ENCODE measurements at regions not wholly inside any gene's neighbourhood (a gene's known extent, or its start where the extent isn't known, plus 50 kb on each side); places are given as distances from the start of the nearest gene placed in this dataset.

GRCh38 chr2:8455236-8456150 is 226.4 kb upstream of the ID2 start:
- TF ChIP-seq POLR2A (IDR thresholded peaks at IDR 0.05) (no peak), CTCF (IDR thresholded peaks at IDR 0.05) (no peak)
- Histone ChIP-seq H3K27ac (no peak overlapping the region), H3K36me3 (no peaks in the 10 kb centered on the region), H3K27me3 (no peaks in the 10 kb centered on the region), H3K9me3 (no peaks in the 10 kb centered on the region), H3K4me1 (no peaks in the 10 kb centered on the region), H3K4me3 (no peak overlapping the region)
- DNase-seq, result no peak
- intact Hi-C loops (cut with DNase I; ENCODE audit: low total_unique reads), result no loop called here

GRCh38 chr2:8456151-8457091 is 225.4 kb upstream of the ID2 start:
- Histone ChIP-seq H3K4me1 (no peaks in the 10 kb centered on the region), H3K27ac (no peak overlapping the region), H3K27me3 (no peaks in the 10 kb centered on the region), H3K9me3 (no peaks in the 10 kb centered on the region), H3K36me3 (no peaks in the 10 kb centered on the region), H3K4me3 (no peak overlapping the region)
- no peak for TF ChIP-seq CTCF (IDR thresholded peaks at IDR 0.05)
- TF ChIP-seq POLR2A (IDR thresholded peaks at IDR 0.05), result no peak
- DNase-seq, result no peak
- intact Hi-C loops (cut with DNase I; ENCODE audit: low total_unique reads), result no loop called here

GRCh38 chr2:8457092-8457481 is 224.8 kb upstream of the ID2 start:
- Histone ChIP-seq H3K27ac (no peak overlapping the region), H3K4me3 (no peak overlapping the region), H3K36me3 (no peaks in the 10 kb centered on the region), H3K27me3 (no peaks in the 10 kb centered on the region), H3K9me3 (no peaks in the 10 kb centered on the region), H3K4me1 (no peaks in the 10 kb centered on the region)
- TF ChIP-seq POLR2A (IDR thresholded peaks at IDR 0.05) (no peak), CTCF (IDR thresholded peaks at IDR 0.05) (no peak)
- intact Hi-C loops (cut with DNase I; ENCODE audit: low total_unique reads), result no loop called here
- DNase-seq, result no peak

- TF ChIP-seq CTCF (IDR thresholded peaks at IDR 0.05) (no peak), POLR2A (IDR thresholded peaks at IDR 0.05) (no peak)
- Histone ChIP-seq H3K9me3 (no peaks in the 10 kb centered on the region), H3K4me3 (no peak overlapping the region), H3K36me3 (no peaks in the 10 kb centered on the region), H3K4me1 (no peaks in the 10 kb centered on the region), H3K27ac (no peak overlapping the region), H3K27me3 (no peaks in the 10 kb centered on the region)
- intact Hi-C loops (cut with DNase I; ENCODE audit: low total_unique reads), result no loop called here
- DNase-seq, result no peak
Observed at GRCh38 chr2:8457699-8458502, 224.0 kb upstream of the ID2 start.
